NB4 (cell line): ENCODE measurements at regions not wholly inside any gene's neighbourhood (a gene's known extent, or its start where the extent isn't known, plus 50 kb on each side); places are given as distances from the start of the nearest gene placed in this dataset.

Experiments
- DNase-seq: peaks from one replicate; pipeline ENCODE4 v3.0.0; 2010; ENCODE audit warnings: low read depth
- H3K4me3 ChIP-seq: one replicate; pipeline ENCODE4 v1.5.1; 2011; ENCODE audit warnings: mild to moderate bottlenecking, low read depth, low read length, moderate library complexity
- CTCF ChIP-seq: IDR thresholded peaks from one replicate; pipeline ENCODE4 v1.5.1; 2012; ENCODE audit warnings: low read depth, low read length
- MAX ChIP-seq: IDR thresholded peaks from 2 replicates; pipeline ENCODE4 v1.6.1; 2011; ENCODE audit warnings: low read depth, low read length
- MYC ChIP-seq: IDR thresholded peaks from 2 replicates; pipeline ENCODE4 v1.6.1; 2011; ENCODE audit warnings: low read depth, low read length
- POLR2A ChIP-seq: IDR thresholded peaks from 2 replicates; pipeline ENCODE4 v1.6.1; 2011; ENCODE audit warnings: mild to moderate bottlenecking; ENCODE audit not compliant: insufficient read length; ENCODE audit errors: extremely low read depth

- DNase-seq = no peak
- H3K4me3 ChIP-seq = no peak overlapping the region
- TF ChIP-seq MYC = no peak
- no peak for TF ChIP-seq MAX
- TF ChIP-seq POLR2A = no peak
- no peak for TF ChIP-seq CTCF
Measured at GRCh38 chr6:55040102-55040848, 134.0 kb upstream of the HCRTR2 start.

- no peak for DNase-seq
Measured at GRCh38 chr6:55046869-55047422, 127.4 kb upstream of the HCRTR2 start.

GRCh38 chr6:55047451-55048044, 126.8 kb upstream of the HCRTR2 start:
- H3K4me3 ChIP-seq = no peak overlapping the region
- no peak for TF ChIP-seq MAX
- TF ChIP-seq CTCF = no peak
- TF ChIP-seq MYC = no peak
- no peak for TF ChIP-seq POLR2A
- peak; percentile 50 for DNase-seq

More at GRCh38 chr6:55046869-55047422, 127.4 kb upstream of the HCRTR2 start:
- TF ChIP-seq CTCF (no peak), POLR2A (no peak), MAX (no peak), MYC (no peak)
- no peak overlapping the region for H3K4me3 ChIP-seq

GRCh38 chr6:55049866-55050265, 124.4 kb upstream of the HCRTR2 start:
- DNase-seq = no peak
- H3K4me3 ChIP-seq = no peak overlapping the region
- TF ChIP-seq CTCF (no peak), MYC (no peak), POLR2A (no peak), MAX (no peak)

GRCh38 chr6:55052846-55053245, 121.5 kb upstream of the HCRTR2 start:
- TF ChIP-seq CTCF = no peak
- TF ChIP-seq MAX = no peak
- TF ChIP-seq MYC = no peak
- no peak for TF ChIP-seq POLR2A

More at GRCh38 chr6:55052846-55053245, 121.5 kb upstream of the HCRTR2 start:
- DNase-seq = no peak
- H3K4me3 ChIP-seq = no peak overlapping the region
